Lower leg skin (tissue), 3 donors: ENCODE measurements at regions not wholly inside any gene's neighbourhood (a gene's known extent, or its start where the extent isn't known, plus 50 kb on each side); places are given as distances from the start of the nearest gene placed in this dataset.

ENCODE experiments used
- CTCF ChIP-seq, 3 donors: fragments of 450-650 bp; IDR thresholded peaks; one replicate each; pipeline ENCODE4 v1.5.1; 2016; ENCODE audit warnings: antibody characterized with exemption in 3 of 3, mild to moderate bottlenecking in 3 of 3, moderate library complexity in 2 of 3
- POLR2A ChIP-seq, 2 donors: fragments of 450-650 bp; IDR thresholded peaks; one replicate each; pipeline ENCODE4 v1.6.1; 2016 to 2017; ENCODE audit warnings: antibody characterized with exemption in 2 of 2, mild to moderate bottlenecking in 1 of 2, moderate library complexity in 1 of 2

DNA sequence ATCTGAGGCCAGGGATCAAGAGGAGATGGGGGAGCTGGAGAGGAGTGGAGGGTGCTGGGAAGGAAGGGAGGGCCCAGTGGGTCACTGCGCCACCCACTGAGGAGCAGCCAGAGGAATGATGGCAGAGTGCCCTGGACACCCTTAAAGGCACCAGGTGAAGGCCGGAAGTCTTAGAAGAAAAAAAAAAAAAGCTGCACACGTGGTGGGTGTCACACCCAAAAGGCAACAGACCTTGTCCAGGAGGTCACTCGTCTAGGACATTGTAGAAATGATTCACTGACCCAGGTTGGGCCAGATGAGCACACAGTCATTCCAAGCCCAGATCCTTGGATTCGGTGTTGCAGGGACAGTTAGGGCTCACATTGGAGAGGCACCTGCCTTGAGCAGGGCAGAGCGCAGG lies 93.5 kb upstream of the TRIM2 start:
- TF ChIP-seq CTCF (IDR thresholded peaks at IDR 0.05), result no peak
- TF ChIP-seq POLR2A (IDR thresholded peaks at IDR 0.05), result no peak
